AG08396 (cell line): ENCODE measurements at regions not wholly inside any gene's neighbourhood (a gene's known extent, or its start where the extent isn't known, plus 50 kb on each side); places are given as distances from the start of the nearest gene placed in this dataset.

ENCODE experiments used
- DNase-seq: peaks from one replicate; pipeline ENCODE4 v3.0.0; 2012; ENCODE audit warnings: low spot score, mixed read lengths

DNA sequence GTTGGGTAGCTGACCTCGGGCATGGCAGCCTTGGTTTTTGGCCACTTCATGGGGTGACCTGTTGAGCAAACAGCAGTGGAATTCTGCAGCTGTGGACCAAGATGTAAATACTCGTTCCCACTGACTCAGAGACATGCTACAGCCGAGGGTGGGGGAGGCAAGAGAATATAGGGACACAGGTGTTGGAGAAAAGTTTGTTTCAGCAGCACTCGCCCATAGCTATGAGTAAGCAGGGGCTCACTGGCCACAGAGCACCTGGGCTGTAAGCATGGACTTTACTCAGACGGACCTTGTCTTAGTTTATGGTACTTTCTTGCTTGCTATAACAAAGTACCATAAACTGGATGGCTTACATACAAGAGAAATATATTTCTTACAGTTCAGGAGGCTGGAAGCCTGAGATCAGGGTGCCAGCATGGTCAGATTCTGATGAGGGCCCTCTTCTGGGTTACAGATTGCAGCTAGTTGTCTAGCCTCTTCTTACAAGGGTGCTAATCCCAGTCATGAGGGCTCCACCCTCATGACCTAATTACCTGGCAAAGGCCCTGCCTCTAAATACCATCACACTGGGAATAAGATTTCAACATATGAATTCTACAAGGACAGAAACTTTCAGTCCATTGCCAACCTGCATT is 437.2 kb upstream of the DAB1 start:
- DNase-seq = no peak

DNA sequence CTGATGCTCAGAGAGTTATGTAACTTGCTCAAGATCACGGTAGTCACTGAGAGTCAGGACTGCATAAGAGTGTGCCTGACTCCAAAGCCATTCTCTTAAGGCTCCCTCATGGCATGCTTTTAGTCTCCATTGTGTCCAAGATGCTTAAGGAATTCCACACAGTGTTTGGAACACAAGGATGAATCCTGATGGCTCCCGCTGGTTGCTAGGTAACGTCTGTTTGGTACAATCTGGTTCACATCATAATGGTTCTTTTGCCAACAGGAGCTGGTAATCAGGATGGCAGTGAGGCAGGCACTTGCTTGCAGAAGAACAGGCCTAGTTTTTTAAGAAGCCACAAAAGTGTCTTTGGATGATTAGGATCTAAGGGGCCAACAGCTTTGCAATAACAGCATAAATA is 436.5 kb upstream of the DAB1 start:
- DNase-seq = no peak

DNA sequence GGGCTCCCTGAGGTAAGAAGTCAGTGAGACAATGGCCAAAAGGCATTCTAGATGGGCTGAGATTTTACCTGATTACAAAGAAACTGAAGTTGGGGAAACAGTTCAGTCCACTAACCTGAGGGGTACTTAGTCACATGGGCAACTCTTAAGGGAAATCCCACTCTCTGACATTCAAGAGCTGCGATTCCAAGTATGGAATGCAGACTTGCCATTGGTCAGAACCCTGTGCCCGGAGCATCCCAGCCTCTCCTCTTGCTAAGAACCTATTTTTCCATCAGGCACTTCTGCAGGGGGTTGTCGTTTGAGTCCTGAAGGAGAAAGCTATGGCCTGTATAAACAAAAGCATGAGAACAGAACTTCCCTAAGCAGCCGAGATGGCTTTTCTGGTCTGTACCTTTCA is 434.9 kb upstream of the DAB1 start:
- no peak for DNase-seq

DNA sequence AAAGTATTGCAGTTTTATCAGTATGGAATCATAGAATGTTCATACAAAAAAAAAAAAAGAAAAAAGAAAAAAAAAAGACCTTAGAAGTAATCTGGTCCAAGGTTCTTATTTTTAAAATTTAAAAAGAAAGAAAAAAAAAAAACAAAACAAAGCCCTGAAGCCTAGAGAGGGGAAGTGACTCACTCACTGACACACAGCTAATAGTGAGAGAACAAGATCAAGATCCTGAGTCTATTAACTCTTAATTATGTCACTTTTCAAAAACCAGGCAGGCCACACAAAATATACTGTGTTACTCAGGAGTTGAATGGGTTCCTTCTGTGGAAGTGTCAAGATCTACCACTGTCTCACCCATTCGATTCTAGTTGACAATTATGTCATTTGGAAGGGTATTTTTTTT is 433.9 kb upstream of the DAB1 start:
- no peak for DNase-seq

DNA sequence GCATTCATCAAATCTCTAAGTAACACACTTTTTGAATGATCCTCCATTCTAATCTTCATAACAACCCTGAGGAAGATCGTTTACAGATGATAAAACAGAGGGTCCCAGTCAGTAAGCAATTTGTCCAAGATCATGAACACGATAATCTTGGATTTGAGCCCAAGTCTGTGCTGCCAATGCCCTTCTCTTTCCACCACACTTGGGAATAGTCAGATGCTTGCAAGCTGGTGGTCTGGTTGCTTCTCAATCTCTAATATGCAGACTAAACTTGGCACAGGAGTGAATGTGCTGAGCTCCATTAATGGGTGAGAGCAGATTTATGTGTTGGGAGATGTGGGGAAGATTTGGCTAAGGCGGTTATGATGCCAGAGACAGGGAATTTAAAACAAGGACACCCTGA is 430.6 kb upstream of the DAB1 start:
- no peak for DNase-seq

DNA sequence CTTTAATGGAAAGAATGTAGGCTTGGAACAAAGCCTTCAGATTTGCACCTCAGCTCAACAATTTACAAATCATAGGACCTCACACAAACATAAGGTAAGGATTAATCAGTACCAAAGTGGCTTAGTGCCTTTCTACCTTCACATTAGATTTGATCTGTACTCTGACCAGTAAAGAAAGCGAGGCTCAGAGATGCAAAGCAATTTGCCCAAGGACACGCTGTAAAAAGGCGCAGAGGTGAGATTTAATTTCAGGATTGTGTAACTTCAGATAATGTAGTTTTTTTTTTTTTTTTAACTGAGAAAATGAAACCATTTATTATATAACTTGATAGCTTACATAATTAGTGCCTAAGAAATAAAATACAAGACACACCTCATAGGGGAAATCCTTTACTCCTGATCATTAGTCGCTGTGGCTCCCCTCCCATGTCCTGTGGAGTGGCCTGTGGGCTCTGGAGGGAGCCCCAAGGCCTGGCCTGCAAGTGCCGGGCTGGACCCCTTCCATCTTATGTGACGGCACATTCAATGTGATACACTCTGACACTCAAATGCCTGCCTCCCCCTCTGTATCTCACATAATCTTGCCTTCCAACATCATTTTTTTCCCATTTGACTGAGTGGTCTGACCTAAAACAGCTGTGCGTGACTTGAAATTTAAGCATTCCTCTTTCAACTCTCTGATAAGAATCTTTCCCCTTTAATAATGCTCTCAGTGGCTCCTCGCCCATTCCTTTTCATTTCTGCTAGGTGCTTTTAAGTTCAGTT is 426.5 kb upstream of the DAB1 start:
- DNase-seq = no peak

DNA sequence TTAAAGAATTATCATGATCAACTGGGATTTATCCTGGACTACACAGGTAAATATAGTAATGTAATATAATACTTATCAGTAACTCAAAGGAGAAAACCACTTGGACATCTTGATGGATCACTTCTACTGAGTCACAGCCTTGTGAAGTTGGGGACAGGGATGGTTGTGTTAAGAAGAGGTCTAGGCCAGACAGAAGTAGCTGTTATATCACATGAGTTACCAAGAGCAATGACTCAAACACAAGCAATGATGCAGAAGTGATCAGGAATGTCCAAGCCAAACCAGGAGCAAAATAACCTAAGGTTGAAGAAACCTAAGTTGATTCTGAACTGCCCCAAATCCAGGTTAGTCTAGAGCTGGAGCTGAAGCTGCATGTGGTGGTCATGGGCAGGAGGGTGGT is 424.5 kb upstream of the DAB1 start:
- DNase-seq = no peak

DNA sequence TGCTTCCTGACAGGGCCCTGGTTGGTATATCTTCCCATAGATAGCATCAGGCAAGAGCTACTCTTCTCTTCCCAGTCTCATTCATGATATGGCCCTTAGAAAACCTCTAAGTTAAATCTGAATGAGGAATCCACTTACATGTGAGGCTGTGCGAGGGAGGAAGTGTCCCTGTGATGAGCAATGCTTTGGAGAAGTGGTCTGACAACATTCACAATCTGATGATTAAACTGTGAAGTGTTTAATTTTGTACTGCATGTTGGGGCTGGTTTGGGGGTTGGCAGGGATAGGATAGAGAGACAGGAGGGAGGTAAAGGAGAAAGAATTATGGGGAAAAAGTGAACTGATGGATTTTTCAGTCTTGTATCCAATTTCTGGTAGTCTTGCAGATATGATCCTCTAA is 421.2 kb upstream of the DAB1 start:
- no peak for DNase-seq

DNA sequence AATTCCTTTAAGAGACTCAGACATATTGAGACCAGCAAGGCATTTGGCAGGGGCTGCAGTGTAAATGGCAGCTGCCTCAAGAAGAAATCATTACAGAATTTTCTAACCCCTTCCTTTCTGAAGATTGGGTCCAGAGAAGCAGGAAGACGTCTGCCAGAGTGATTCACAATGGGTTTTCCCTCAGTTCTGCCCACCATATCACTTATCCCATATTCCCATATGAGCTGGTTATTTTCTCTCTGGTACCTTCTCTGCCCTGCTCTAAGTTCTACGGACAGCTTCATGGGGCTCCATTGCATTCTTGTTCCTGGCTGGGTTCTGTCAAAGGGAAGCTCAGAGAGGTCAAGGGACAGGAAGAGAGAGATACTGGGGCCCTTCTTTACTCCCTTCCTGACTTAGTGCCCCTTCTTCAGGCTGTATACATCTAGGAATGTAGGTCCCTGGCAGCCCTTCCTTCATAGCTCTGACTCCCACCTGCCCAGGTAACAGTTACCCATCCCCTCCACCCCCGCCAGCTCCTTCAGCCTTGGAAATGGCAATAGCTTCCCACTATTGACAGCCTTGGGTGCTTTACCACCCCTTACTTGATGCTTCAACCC is 420.6 kb upstream of the DAB1 start:
- no peak for DNase-seq

DNA sequence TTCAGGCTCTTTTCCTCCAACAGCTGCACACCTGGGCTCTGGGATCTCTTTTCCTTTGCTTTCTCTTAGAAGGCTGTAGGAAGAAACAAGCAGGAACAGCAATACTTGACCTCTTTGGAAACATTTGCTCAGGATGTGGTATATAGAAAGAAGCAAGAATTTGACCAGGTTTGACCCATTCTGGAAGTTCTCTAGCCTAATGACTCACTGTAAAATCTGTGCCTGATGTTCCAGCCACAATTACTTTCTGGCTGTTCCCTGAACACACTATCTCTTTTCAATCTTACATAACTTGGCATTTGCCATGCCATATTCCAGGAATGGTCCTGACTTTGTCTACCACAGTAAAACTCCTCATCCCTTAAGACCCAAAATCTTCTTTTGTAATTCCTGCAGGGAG is 419.9 kb upstream of the DAB1 start:
- no peak for DNase-seq

DNA sequence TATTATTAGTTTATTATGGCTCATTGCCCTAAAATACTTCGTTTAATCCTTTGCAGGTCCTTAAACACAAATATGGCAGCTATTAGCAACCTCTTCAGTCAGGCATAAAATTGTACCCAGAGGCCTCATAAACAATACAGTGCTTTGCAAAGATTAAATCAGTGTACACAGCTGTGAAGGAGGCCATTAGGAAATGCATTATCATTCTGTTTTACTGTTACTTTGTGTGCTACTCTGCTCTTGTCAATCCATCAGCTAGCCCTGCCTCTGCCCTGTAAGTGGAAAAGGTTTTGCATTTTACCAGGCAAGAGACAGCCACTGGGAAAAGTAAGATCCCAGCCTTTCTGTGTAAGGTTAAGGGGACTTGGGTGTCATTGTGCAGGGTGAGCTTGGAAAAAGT is 415.7 kb upstream of the DAB1 start:
- no peak for DNase-seq

DNA sequence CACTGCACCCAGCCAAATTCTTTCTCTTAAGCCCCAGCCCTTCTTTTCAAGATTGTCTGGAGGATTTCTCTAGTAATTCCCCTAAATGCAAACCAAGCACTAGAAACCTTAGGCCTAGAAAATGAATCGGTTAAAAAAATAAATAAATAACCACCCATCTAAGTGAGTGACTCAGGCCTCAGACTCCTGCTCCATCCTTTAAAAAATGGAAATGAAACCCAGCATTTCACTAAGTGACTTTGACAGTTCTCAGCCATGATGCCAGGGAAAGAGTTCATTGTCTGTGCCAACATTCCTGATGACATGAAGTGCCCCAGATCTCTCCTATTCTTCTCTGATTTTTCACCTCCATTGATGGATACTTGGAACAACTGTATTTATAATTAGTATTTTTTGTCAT is 415.2 kb upstream of the DAB1 start:
- peak; percentile 6 for DNase-seq

DNA sequence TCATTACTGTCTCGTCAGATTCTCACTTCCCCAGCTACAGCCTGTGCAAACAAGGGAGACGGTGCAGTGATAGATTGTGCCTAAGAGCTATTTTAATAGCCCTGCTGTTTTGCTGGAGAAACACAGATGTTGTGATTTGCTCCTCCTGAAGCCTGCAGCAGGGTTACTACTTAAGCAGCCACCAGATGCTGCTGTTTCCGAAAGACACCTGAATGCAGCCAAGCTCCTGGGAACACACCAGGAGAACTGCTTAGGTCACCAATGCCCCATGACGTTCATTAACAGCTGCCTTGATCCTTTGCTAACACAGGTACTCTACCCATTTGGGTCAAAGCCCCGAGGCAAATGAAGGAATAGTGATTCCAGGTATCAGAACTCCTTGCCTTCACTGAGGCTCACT is 411.8 kb upstream of the DAB1 start:
- no peak for DNase-seq

DNA sequence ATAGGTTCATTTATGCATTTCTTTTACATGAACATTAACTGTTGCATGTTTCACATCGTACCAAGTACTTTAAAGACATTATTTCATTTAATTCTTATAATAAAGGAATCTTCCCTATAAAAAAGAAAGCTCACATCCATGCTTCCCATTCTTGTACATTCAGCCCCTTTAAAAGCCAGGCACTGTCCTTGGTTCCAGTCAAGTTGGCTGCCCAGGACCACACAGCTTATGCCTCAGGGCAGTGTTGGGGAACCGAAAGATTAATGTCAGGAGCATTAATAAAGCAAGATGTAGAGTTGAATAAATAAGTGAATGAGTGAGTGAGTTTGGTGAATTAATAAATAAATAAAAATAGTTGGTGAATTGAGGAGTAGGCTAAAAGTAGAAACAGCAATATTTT is 409.4 kb upstream of the DAB1 start:
- no peak for DNase-seq

DNA sequence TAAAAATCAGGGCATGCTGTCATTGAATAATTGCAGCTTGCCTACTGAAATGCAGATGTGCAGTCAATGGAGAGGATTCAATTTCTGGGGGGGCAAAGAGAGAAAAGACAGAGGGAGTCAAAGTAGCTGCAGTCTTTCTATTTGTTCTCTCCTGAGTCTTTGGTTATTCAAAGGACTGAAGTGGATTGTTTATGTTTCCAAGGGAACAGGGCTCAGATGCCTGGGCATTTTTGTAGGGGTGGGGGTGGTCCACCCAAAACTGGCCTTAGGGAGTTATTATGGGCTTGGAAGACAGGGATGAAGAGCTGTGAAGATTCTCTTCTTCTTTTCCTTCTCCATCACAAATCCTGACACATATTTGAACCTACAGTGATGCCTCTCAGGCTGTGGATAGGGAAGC is 408.8 kb upstream of the DAB1 start:
- no peak for DNase-seq

DNA sequence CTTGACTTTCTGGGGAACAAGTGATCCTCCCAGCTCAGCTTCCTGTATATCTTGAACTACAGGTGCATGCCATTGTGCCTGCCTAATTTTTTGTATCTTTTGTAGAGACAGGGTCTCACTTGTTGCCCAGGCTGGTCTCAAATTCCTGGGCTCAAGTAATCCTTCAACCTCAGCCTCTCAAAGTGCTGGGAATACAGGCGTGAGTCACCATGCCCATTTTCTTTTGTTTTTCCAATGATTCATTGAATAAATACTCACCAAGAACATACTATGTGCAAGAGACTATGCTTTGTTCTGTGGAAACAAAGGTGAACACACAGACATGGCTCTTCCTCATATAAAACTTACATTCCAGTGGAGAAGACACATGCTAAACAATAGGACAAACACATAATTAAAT is 407.8 kb upstream of the DAB1 start:
- DNase-seq = no peak

DNA sequence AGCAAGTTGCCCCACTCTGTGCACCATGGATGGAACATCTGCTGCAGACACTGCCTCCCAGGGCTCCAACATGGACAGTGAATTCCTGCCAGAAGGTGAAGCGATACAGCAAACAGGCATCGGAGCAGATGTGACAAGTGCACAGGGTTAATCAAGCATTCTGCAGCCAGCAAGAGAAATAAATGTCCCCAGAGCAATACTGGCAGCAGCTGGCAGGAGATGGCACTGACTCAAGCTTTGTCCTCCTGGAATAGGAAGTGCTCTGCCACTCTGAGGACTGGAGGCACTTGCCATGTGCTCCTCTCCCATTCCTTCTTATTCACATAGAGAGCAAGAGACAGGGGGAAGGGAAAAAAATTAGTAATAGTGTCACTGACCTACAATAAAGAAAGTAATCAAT is 402.7 kb upstream of the DAB1 start:
- DNase-seq = no peak

DNA sequence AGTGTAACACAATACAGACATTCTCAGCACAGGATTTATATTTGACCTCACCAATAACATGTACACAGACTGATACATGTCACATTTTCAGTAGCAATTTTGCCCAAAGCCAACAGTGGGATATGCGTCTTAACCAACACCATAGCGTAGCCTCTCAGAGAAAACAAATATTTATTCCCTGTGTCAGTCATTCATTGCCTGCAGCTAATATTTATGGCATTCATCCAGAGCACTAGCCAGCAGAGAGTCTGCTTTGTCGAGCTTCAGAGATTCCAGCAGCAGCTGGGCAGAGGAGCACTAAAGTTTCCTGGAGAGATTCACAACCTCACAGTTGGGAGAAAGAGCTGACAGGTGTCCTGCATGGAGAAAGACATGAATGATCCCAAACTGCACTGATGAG is 400.7 kb upstream of the DAB1 start:
- DNase-seq = no peak

DNA sequence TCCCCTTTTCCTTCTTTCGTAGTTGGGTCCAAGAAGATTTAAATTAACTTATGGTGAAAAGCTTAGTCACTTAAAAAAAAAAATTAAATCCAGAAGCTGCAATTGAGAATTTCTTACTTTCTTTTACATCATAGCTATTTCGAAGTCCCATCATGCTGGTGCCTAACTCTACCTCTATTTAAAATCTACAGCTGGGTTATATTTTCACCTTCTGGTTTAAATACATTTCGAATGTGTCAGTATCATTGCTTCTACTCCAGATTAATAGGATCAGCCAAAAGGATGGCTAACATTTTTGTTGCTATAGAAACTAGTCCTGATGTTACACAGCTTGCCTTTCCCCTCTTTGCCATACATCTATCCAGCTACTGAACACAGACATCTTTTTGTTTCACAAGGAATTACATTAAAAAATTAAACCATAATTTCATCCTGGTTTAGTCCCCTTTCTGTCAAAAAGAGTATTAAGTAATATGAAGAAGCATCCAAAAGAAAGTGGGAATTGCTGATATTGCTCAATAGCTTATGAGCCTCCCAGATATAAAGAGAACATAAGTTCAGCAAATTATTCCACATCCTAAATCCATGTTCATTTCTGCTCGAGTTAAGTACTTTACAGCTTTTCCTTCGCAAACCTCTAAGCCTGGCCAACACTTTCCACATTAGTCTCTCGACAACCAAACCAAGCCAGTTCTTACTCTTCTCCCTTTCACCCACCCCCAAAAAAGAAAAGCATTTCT is 396.7 kb upstream of the DAB1 start:
- no peak for DNase-seq

DNA sequence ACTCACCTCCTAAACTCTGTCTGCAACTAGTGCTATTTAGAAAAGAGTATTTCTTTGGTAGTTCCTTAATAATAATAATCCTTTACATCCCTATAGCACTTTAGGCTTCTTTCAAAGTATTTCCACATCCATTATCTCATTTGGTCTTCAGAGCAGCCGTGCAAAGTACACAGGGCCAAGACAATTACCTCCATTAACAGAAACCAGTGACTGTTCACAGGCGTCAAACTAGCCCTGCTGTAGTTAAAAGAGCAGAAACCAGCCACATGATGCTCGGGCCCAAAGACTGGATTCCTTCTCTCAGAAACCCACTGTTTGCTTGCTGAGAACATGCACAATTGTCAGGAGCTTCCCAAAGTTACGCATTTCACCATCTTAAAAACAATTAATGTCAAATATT is 396.0 kb upstream of the DAB1 start:
- DNase-seq = no peak

DNA sequence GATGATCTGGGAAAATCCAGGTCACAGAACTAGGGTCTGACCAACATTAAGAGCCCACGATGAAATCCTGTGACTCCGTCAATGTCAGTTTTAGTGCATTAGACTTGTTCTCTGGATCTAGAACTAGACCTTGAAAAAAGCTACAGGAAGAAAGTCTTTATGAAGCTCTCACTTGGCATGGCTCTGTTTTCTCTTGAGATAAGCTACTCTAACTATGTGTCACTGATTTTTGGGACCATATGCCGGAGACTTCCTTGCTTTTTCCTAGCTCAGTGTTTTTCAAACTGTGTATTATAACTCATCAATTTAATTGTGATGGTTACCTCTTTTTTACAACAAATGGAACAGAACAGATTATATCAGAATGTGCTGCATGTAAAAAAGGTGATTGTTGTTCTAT is 379.7 kb upstream of the DAB1 start:
- DNase-seq = no peak

DNA sequence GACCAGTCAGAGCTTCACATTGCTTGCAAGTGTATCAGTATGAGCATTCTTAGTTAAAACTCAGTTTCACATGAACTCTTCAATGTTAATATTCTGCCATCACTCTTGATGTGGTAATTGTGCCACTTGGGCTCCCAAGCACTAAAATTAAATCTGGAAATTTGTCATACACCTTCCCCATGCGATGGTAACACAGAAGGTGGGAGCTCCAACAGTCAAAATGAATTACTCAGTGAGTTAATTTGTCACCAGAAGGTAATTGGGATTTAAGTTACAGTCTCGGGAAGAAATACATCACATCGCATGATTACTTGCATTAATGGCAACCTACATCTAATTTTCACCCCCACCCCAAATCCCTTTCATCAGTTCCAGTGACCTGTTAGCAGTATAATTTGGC is 376.5 kb upstream of the DAB1 start:
- no peak for DNase-seq

DNA sequence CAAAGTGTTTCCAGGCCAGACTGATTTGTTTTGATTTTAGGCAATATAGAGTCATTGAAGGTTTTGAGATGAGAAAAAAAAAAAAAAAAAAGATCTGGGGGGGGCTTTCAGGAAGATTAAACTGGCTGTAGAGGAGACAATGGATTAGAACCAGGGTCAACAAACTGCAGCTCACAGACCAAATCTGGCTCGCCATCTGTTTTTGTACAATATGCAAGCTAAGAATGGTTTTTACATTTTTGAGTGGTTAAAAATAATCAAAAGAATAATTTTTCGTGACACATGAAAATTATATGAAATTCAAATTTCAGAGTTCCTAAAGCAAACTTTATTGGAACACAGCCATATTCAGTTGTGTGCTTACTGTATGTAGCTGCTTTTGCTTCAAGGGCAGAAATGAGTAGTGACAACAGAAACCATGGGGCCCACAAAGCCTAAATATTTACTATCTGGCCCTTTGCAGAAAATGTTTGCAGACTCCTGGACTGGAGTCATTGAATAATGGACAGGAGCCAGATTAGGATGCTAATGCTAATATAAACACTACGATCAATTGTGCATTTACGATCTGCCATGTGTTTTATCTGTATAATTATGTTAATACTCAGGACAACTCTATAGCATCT is 375.7 kb upstream of the DAB1 start:
- no peak for DNase-seq
